Astrocyte (in vitro differentiated cells and primary cell): ENCODE measurements at regions not wholly inside any gene's neighbourhood (a gene's known extent, or its start where the extent isn't known, plus 50 kb on each side); places are given as distances from the start of the nearest gene placed in this dataset.

ENCODE experiments used
- DNase-seq: peaks from one replicate; pipeline ENCODE4 v3.0.0-alpha.2; 2010; ENCODE audit warnings: low read depth
- FAIRE-seq: peaks from 2 replicates; lab custom pipeline; 2011; peaks lifted over from hg19 to GRCh38; lab: Jason Lieb, UNC
- H2AFZ ChIP-seq: 2 replicates; pipeline ENCODE4 v1.6.0; 2012; ENCODE audit warnings: low read depth, low read length, inconsistent platforms
- H3K27ac ChIP-seq: 2 replicates; pipeline ENCODE4 v1.5.1; 2011; ENCODE audit warnings: low read depth, low read length, inconsistent platforms
- H3K27me3 ChIP-seq: 2 replicates; pipeline ENCODE4 v1.6.0; 2011; ENCODE audit warnings: low read length, inconsistent platforms; ENCODE audit not compliant: insufficient read depth
- H3K36me3 ChIP-seq: 2 replicates; pipeline ENCODE4 v1.5.1; 2011; ENCODE audit warnings: low read length, inconsistent platforms; ENCODE audit not compliant: insufficient read depth
- H3K4me1 ChIP-seq: 2 replicates; pipeline ENCODE4 v1.5.1; 2011; ENCODE audit warnings: low read length, inconsistent platforms; ENCODE audit not compliant: insufficient read depth
- H3K4me2 ChIP-seq: 2 replicates; pipeline ENCODE4 v1.6.0; 2012; ENCODE audit warnings: low read length, inconsistent platforms
- H3K4me3 ChIP-seq: 2 replicates; pipeline ENCODE4 v1.5.1; 2011; ENCODE audit warnings: low read depth, mild to moderate bottlenecking, low read length, inconsistent platforms; ENCODE audit not compliant: insufficient read depth
- H3K79me2 ChIP-seq: 2 replicates; pipeline ENCODE4 v1.6.0; 2012; ENCODE audit warnings: mild to moderate bottlenecking, low read length, inconsistent platforms; ENCODE audit not compliant: insufficient read depth
- H3K9ac ChIP-seq: 2 replicates; pipeline ENCODE4 v1.6.0; 2012; ENCODE audit warnings: mild to moderate bottlenecking, low read length, inconsistent platforms
- H3K9me3 ChIP-seq: 2 replicates; pipeline ENCODE4 v1.5.1; 2012; ENCODE audit warnings: low read depth, mild to moderate bottlenecking, low read length, inconsistent platforms; ENCODE audit not compliant: insufficient read depth
- H4K20me1 ChIP-seq: 2 replicates; pipeline ENCODE4 v1.6.0; 2012; ENCODE audit warnings: low read length, inconsistent platforms; ENCODE audit not compliant: insufficient read depth
- H3K27ac Mint-ChIP-seq: one replicate; pipeline ENCODE4 v1.8.0; 2021; ENCODE audit warnings: mild to moderate bottlenecking, mixed read lengths; ENCODE audit not compliant: unreplicated experiment
- H3K27me3 Mint-ChIP-seq: one replicate; pipeline ENCODE4 v1.8.0; 2021; ENCODE audit warnings: low read depth, mixed read lengths; ENCODE audit not compliant: unreplicated experiment
- H3K36me3 Mint-ChIP-seq: one replicate; pipeline ENCODE4 v1.8.0; 2021; ENCODE audit warnings: low read depth, mixed read lengths; ENCODE audit not compliant: unreplicated experiment
- H3K4me1 Mint-ChIP-seq: one replicate; pipeline ENCODE4 v1.8.0; 2021; ENCODE audit warnings: low read depth, mixed read lengths; ENCODE audit not compliant: unreplicated experiment
- H3K4me3 Mint-ChIP-seq: one replicate; pipeline ENCODE4 v1.8.0; 2021; ENCODE audit warnings: mild to moderate bottlenecking, moderate library complexity, mixed read lengths; ENCODE audit not compliant: unreplicated experiment
- H3K9me3 Mint-ChIP-seq: one replicate; pipeline ENCODE4 v1.8.0; 2021; ENCODE audit warnings: mild to moderate bottlenecking, mixed read lengths; ENCODE audit not compliant: unreplicated experiment
- EZH2 ChIP-seq: IDR thresholded peaks from 2 replicates; pipeline ENCODE4 v1.6.1; 2012; ENCODE audit warnings: mild to moderate bottlenecking, low read length, inconsistent platforms; ENCODE audit not compliant: insufficient read depth
- TF ChIP-seq, protein P1 (sequence below): IDR thresholded peaks from 2 replicates; pipeline ENCODE4 v1.5.1; 2011; ENCODE audit warnings: low read depth, mild to moderate bottlenecking, inconsistent platforms, low read length, moderate library complexity; ENCODE audit not compliant: insufficient read depth

DNA sequence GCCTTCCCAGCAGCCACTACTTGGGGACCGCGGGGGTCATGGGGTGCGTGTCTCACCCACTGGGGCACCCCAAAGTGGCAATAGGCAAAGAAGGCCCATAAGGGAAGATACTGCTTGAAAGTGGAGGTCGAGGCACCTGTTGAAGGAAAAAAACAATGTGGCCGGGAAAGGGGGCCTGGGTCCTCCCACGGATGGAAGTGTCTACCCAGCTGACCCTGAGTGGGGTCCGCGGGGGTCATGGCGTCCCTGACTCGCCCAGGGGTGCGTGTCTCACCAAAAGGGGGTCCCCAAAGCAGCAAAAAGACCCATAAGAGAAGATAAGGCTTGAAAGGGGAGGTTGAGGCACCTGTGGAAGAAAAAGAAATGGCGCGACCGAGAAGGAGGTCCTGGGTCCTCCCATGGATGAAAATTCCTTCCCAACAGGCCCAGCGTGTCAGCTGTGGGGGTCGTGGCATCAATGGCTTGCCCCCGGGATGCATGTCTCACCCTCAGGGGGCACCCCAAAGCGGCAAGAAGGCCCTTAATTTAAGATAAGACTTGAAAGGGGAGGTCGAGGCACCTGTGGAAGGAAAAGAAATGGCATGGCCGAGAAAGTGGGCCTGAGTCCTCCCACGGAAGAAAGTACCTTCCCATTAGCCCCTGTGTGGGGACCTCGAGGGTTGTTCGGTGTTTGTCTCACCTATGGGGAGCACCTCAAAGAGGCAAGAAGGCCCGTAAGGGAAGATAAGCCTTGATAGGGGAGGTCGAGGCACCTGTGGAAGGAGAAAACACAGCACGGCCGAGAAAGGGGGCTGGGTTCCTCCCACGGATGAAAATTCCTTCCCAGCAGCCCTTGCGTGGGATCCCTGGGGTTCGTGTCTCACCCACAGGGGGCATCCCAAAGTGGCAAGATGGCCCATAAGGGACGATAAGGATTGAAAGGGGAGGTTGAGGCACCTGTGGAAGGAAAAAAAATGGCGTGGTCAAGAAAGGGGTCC is 266.0 kb downstream of the ALG10 start:
- peaks cover 12% of the 10 kb centered on the region for H3K9me3 Mint-ChIP-seq
- H3K27ac Mint-ChIP-seq: no peak overlapping the region

DNA sequence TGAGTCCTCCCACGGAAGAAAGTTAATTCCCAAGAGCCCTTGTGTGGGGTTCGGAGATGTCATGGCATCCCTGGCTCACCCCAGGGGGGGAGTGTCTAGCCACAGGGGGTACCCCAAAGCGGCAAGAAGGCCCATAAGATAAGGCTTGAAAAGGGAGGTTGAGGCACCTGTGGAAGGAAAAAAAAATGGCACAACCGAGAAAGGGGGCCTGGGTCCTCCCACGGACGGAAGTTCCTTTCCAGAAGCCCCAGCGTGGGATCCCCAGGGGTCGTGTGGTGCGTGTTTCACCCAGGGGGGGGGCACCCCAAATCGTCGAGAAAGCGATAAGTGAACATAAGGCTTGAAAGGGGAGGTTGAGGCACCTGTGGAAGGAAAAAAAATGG is 266.7 kb downstream of the ALG10 start:
- no peak overlapping the region for H3K9ac ChIP-seq
- H3K27me3 ChIP-seq: no peaks in the 10 kb centered on the region
- DNase-seq (no peak), FAIRE-seq (no peak)
- H3K4me3 ChIP-seq: no peak overlapping the region
- no peak overlapping the region for H3K4me2 ChIP-seq
- no peak for TF ChIP-seq EZH2
- TF ChIP-seq, protein P1, sequence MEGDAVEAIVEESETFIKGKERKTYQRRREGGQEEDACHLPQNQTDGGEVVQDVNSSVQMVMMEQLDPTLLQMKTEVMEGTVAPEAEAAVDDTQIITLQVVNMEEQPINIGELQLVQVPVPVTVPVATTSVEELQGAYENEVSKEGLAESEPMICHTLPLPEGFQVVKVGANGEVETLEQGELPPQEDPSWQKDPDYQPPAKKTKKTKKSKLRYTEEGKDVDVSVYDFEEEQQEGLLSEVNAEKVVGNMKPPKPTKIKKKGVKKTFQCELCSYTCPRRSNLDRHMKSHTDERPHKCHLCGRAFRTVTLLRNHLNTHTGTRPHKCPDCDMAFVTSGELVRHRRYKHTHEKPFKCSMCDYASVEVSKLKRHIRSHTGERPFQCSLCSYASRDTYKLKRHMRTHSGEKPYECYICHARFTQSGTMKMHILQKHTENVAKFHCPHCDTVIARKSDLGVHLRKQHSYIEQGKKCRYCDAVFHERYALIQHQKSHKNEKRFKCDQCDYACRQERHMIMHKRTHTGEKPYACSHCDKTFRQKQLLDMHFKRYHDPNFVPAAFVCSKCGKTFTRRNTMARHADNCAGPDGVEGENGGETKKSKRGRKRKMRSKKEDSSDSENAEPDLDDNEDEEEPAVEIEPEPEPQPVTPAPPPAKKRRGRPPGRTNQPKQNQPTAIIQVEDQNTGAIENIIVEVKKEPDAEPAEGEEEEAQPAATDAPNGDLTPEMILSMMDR: no peak
- H3K9me3 ChIP-seq: peaks cover 22% of the 10 kb centered on the region
- no peaks in the 10 kb centered on the region for H3K27me3 Mint-ChIP-seq
- H3K36me3 ChIP-seq: no peaks in the 10 kb centered on the region
- H3K4me1 Mint-ChIP-seq: no peaks in the 10 kb centered on the region
- H3K27ac ChIP-seq: no peak overlapping the region
- H3K27ac Mint-ChIP-seq: no peak overlapping the region
- no peak overlapping the region for H2AFZ ChIP-seq
- no peaks in the 10 kb centered on the region for H3K36me3 Mint-ChIP-seq
- no peaks in the 10 kb centered on the region for H3K79me2 ChIP-seq
- no peak overlapping the region for H3K4me3 Mint-ChIP-seq
- H4K20me1 ChIP-seq: no peaks in the 10 kb centered on the region
- H3K9me3 Mint-ChIP-seq: peaks cover 12% of the 10 kb centered on the region
- H3K4me1 ChIP-seq: no peaks in the 10 kb centered on the region

More for the DNA sequence above, 266.0 kb downstream of the ALG10 start:
- TF ChIP-seq, protein P1: no peak
- TF ChIP-seq EZH2: no peak
- H3K36me3 Mint-ChIP-seq: no peaks in the 10 kb centered on the region
- Histone ChIP-seq H3K27ac (no peak overlapping the region), H2AFZ (no peak overlapping the region), H3K4me3 (no peak overlapping the region), H3K79me2 (no peaks in the 10 kb centered on the region), H3K27me3 (no peaks in the 10 kb centered on the region), H4K20me1 (no peaks in the 10 kb centered on the region), H3K9me3 (peaks cover 15% of the 10 kb centered on the region), H3K9ac (no peak overlapping the region), H3K4me2 (no peak overlapping the region), H3K36me3 (no peaks in the 10 kb centered on the region), H3K4me1 (no peaks in the 10 kb centered on the region)
- no peaks in the 10 kb centered on the region for H3K27me3 Mint-ChIP-seq
- no peak for DNase-seq
- no peak for FAIRE-seq
- H3K4me1 Mint-ChIP-seq: no peaks in the 10 kb centered on the region
- no peak overlapping the region for H3K4me3 Mint-ChIP-seq
